PFSK-1 (cell line): ENCODE measurements at regions not wholly inside any gene's neighbourhood (a gene's known extent, or its start where the extent isn't known, plus 50 kb on each side); places are given as distances from the start of the nearest gene placed in this dataset.

Experiments
- FOXP2 ChIP-seq: optimal IDR thresholded peaks from 2 replicates; pipeline ENCODE3; 2011; ENCODE audit warnings: borderline replicate concordance, control low read depth, inconsistent platforms; ENCODE audit not compliant: insufficient read depth; ENCODE audit errors: extremely low read length, extremely low read depth
- POLR2AphosphoS5 ChIP-seq: IDR thresholded peaks from 2 replicates; pipeline ENCODE4 v1.6.1; 2012; ENCODE audit warnings: low read depth, mild to moderate bottlenecking, control low read depth, low read length, moderate library complexity
- REST ChIP-seq, 2 experiments: IDR thresholded peaks; 2 replicates each; pipeline versions ENCODE4 v1.6.1 to v1.8.0; 2011 to 2012; ENCODE audit warnings: low read depth in 2 of 2, low read length in 2 of 2, control low read depth in 1 of 2, inconsistent platforms in 1 of 2, mild to moderate bottlenecking in 1 of 2, moderate library complexity in 1 of 2; ENCODE audit not compliant: insufficient read depth in 1 of 2
- SIN3A ChIP-seq: IDR thresholded peaks from 2 replicates; pipeline ENCODE4 v1.6.1; 2012; ENCODE audit warnings: mild to moderate bottlenecking, low read length, moderate library complexity, borderline replicate concordance; ENCODE audit not compliant: insufficient read depth
- TAF1 ChIP-seq: IDR thresholded peaks from 2 replicates; pipeline ENCODE4 v1.6.1; 2012; ENCODE audit warnings: low read length, control low read depth, borderline replicate concordance; ENCODE audit not compliant: insufficient read depth

DNA sequence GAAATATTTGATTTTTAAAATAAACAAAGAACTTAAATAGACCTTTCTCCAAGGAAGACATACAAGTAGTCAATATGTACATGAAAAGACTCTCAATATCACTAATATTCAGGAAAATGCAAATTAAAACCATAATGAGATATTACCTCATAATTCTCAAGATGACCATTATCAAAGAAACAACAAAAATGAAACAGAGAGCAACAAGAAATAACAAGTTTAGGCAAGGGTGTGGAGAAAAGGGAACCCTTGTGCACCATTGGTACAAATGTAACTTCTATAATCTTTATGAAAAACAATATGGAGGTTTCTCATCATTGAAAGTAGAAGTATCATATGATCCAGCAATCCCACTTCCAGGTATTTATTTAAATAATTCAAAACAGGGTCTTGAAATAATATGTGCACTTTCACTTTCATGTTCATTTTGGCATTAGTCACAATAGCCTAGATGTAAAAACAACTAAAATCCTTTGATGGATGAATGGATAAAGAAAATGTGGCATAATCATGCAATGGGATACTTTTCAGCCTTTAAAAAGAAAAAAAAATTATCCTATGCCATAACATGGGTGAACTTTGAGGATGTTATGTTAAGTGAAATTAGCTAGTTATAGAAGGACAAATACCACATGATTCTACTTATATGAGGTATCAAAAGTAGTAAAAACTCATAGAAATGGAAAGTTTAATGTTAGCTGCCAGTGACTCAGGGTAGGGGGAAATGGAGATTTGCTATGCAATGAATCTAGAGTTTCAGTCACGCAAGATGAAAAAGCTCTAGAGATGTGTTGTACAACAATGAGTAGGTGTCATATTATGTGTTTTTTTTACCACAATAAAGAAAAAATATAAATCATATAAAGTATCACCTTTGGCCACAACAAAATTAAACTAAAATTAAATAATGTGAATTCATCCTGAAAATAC is 114.5 kb upstream of the LYPLAL1 start:
- TF ChIP-seq POLR2AphosphoS5 (no peak), TAF1 (no peak), FOXP2 (no peak), REST (IDR thresholded peaks at IDR 0.05; ENCODE audit: insufficient read depth in 1 of 2, low read depth in 2 of 2, low read length in 2 of 2) (no peak), SIN3A (no peak)

- TF ChIP-seq POLR2AphosphoS5 (no peak), SIN3A (no peak), FOXP2 (no peak), REST (IDR thresholded peaks at IDR 0.05; ENCODE audit: insufficient read depth in 1 of 2, low read depth in 2 of 2, low read length in 2 of 2) (no peak), TAF1 (no peak)
Observed at GRCh38 chr1:219060798-219061197, 112.9 kb upstream of the LYPLAL1 start.

- TF ChIP-seq TAF1 (no peak), REST (IDR thresholded peaks at IDR 0.05; ENCODE audit: insufficient read depth in 1 of 2, low read depth in 2 of 2, low read length in 2 of 2) (no peak)
Observed at GRCh38 chr1:219062161-219062560, 111.5 kb upstream of the LYPLAL1 start.

DNA sequence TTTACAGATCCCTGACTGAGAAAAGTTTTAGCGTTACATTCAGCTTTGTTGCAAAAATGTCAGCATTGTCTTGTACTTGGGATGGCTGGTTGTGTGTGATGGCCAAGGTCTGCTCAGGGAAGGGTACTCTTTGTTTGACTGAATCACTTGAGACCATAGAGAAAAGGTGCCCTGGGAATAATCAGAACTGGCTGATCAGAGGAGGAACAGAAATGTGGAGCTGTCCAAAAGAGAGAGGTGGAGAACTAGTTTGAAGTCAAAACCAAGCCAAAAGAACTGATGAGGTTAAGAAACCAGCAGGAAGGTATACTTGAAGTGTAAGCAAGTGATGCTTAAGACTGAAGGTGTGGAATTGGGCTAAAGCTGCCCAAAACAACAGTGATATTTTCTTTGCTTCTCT is 107.6 kb upstream of the LYPLAL1 start:
- TF ChIP-seq FOXP2 (no peak), REST (IDR thresholded peaks at IDR 0.05; ENCODE audit: insufficient read depth in 1 of 2, low read depth in 2 of 2, low read length in 2 of 2) (peak in 1 of 2 experiments; percentile 76; a peak in 1 of 4 replicates)
